Vagina (tissue), 2 donors: ENCODE measurements at regions not wholly inside any gene's neighbourhood (a gene's known extent, or its start where the extent isn't known, plus 50 kb on each side); places are given as distances from the start of the nearest gene placed in this dataset.

Experiments used
- POLR2A ChIP-seq, 2 donors: fragments of 450-650 bp; IDR thresholded peaks; one replicate each; pipeline ENCODE4 v1.6.1; 2017; ENCODE audit warnings: antibody characterized with exemption in 2 of 2, mild to moderate bottlenecking in 2 of 2, moderate library complexity in 2 of 2
- TF ChIP-seq, protein P1 (sequence below), 3 experiments: fragments of 450-650 bp in 2 of 3; fragments of 200-600 bp in 1 of 3; sonication (generic) in 1 of 3; IDR thresholded peaks; one replicate each; pipeline ENCODE4 v1.5.1; 2017 to 2019; ENCODE audit warnings: antibody characterized with exemption in 3 of 3, mild to moderate bottlenecking in 2 of 3, moderate library complexity in 2 of 3

DNA sequence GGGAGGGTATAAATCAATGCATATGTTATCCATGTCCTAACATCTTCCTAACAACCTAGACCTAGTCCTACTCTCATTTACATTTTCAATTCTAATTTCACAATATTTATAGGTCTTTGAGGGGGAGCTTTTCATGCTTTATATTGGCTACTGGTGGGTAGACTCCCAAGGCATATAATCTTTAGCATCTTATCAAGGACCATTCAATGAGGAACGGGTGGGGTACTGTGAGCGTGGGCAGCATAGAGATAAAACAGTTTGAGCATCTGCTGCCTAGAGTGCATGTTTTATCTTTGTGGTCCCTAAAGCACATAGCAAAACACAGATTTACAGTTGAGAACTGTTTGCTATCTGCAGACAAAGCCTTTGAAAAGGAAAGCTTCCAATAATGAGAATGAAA is 427.6 kb upstream of the WWC1 start:
- TF ChIP-seq, protein P1, sequence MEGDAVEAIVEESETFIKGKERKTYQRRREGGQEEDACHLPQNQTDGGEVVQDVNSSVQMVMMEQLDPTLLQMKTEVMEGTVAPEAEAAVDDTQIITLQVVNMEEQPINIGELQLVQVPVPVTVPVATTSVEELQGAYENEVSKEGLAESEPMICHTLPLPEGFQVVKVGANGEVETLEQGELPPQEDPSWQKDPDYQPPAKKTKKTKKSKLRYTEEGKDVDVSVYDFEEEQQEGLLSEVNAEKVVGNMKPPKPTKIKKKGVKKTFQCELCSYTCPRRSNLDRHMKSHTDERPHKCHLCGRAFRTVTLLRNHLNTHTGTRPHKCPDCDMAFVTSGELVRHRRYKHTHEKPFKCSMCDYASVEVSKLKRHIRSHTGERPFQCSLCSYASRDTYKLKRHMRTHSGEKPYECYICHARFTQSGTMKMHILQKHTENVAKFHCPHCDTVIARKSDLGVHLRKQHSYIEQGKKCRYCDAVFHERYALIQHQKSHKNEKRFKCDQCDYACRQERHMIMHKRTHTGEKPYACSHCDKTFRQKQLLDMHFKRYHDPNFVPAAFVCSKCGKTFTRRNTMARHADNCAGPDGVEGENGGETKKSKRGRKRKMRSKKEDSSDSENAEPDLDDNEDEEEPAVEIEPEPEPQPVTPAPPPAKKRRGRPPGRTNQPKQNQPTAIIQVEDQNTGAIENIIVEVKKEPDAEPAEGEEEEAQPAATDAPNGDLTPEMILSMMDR (IDR thresholded peaks at IDR 0.05), result no peak
- no peak for TF ChIP-seq POLR2A (IDR thresholded peaks at IDR 0.05)
